ENCODE measurements at regions not wholly inside any gene's neighbourhood (a gene's known extent, or its start where the extent isn't known, plus 50 kb on each side); places are given as distances from the start of the nearest gene placed in this dataset.

DNA sequence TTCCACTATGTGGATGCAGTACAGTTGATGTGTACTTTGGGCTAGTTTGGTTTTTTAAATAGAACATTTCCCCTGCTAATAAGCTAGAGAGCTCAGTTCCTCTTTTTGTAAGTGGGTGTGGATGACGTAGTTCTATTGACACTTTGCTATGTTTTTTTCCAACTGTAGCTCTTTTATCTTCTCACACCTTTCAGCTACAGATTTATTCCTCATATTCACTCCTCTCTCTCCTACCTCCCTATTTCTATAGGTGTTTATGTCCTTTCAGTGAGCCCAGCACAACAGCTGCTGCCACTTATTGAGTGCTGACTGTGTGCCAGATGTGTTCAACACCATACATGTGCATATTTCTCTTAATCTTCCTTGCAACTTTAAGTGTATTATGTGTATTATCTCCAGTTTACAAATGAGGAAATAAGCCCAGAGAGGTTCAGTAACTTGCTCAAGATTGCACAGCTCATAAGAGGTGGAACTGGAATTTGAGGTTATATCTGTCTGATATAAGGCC is 215.7 kb downstream of the SEMA6A start:
- TF ChIP-seq, protein P1, sequence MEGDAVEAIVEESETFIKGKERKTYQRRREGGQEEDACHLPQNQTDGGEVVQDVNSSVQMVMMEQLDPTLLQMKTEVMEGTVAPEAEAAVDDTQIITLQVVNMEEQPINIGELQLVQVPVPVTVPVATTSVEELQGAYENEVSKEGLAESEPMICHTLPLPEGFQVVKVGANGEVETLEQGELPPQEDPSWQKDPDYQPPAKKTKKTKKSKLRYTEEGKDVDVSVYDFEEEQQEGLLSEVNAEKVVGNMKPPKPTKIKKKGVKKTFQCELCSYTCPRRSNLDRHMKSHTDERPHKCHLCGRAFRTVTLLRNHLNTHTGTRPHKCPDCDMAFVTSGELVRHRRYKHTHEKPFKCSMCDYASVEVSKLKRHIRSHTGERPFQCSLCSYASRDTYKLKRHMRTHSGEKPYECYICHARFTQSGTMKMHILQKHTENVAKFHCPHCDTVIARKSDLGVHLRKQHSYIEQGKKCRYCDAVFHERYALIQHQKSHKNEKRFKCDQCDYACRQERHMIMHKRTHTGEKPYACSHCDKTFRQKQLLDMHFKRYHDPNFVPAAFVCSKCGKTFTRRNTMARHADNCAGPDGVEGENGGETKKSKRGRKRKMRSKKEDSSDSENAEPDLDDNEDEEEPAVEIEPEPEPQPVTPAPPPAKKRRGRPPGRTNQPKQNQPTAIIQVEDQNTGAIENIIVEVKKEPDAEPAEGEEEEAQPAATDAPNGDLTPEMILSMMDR (IDR thresholded peaks at IDR 0.05; ENCODE audit: low read depth, low read length, missing control alignments): no peak

DNA sequence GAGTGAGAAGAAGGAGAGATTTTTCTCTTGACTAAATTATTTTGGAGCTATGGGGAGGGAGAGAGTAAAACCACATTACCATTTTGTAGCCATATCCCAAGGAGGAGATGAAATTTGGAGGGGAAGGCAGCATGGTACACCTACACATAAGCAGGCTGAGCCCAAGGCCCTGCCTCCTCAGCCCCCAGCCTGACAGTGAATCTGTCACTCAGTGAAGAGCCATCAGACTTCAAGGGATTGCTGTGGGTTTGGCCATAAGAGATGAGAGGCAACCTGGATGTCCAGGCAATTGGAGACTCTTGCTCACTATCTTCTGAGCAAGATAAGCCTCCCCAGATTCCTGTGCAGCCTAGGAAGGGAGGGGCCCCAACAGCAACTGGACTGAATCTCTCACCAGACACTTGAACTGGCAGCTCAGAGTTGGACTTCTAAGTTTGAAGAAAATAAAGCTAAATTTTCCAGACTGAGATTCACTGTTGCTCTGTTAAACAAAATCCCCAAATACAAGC is 216.6 kb downstream of the SEMA6A start:
- H3K4me3 ChIP-seq (ENCODE audit: low read depth, low read length): no peak overlapping the region
- TF ChIP-seq, protein P1 (IDR thresholded peaks at IDR 0.05; ENCODE audit: low read depth, low read length, missing control alignments): no peak
- no peak for DNase-seq (ENCODE audit: low read depth)

More for the DNA sequence above, 215.7 kb downstream of the SEMA6A start:
- no peak overlapping the region for H3K4me3 ChIP-seq (ENCODE audit: low read depth, low read length)
- DNase-seq (ENCODE audit: low read depth): peak; percentile 48

DNA sequence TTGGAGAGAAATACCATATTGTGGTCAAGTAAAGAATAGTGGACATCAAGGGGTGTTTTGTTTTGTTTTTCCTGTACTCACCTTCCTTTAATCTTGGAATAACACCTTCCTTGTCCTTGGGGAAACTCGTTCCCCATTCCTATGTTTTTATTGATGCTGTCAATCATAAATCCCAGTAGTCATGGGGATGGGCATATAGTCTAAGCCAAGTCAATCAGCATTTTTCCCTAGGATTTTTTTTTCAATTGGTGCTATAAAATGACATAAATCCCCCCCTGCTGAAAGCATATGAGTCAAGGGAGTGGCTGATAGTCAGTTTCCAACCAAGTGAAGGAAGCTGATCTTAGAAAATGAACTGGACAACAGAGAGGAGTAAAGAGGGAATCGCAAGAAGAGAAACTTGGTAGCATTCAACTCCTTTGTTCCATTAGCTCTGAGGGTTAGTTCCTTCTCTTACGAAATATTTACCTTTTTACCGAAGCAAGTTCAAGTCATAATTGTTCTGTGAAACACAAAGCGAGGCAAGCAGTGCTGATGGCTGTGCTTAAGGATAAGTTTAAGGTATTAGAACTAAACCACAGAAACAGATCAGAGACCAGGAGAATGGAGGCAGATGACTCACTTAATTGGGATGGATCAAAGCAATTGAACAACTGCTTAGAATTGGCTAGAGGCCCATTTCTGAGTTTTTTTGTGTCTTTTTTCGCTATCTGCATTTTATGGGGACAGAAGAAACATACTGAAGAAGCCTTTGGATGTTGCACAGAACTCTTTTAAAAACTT is 218.6 kb downstream of the SEMA6A start:
- TF ChIP-seq, protein P1 (IDR thresholded peaks at IDR 0.05; ENCODE audit: low read depth, low read length, missing control alignments): no peak
- no peak for DNase-seq (ENCODE audit: low read depth)
- H3K4me3 ChIP-seq (ENCODE audit: low read depth, low read length): no peak overlapping the region

DNA sequence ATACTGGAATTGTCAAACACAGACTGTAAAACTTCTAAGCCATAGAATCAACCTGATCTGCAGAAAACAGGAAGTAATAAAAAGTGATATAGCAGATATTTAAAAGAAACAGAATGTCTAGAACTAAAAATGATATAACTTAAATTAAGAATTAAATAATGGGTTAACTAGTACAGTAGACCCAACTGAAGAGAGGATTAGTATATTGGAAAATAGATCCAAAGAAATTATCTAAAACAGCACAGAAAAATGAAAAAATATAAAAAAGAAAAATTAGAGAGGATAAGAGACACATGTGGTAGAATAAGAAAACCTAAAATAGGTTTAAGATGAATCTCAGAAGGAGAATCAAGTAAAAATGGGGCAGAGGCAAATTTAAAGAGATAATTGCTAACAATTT is 219.9 kb downstream of the SEMA6A start:
- DNase-seq (ENCODE audit: low read depth): no peak
- no peak overlapping the region for H3K4me3 ChIP-seq (ENCODE audit: low read depth, low read length)
- TF ChIP-seq, protein P1 (IDR thresholded peaks at IDR 0.05; ENCODE audit: low read depth, low read length, missing control alignments): no peak

DNA sequence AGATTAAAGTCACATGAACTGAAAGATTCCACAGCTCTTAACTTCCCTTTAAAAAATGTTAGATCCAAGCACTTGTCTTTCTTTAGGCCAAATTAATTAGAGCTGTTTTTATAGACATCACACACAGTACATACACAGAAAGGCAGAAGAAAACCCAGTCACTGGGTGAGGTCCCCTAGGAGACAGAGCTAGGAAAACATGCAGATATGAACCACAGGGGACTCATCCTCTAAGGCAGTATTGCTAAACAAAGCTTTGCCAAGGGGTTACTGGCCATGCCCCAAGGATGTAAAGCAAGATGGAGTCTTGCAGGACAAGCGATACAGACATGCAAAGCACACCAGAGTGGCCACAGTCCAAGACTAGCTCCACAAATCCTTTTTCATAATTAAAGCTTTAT is 227.0 kb downstream of the SEMA6A start:
- TF ChIP-seq, protein P1 (IDR thresholded peaks at IDR 0.05; ENCODE audit: low read depth, low read length, missing control alignments): no peak
- H3K4me3 ChIP-seq (ENCODE audit: low read depth, low read length): no peak overlapping the region
- no peak for DNase-seq (ENCODE audit: low read depth)

DNA sequence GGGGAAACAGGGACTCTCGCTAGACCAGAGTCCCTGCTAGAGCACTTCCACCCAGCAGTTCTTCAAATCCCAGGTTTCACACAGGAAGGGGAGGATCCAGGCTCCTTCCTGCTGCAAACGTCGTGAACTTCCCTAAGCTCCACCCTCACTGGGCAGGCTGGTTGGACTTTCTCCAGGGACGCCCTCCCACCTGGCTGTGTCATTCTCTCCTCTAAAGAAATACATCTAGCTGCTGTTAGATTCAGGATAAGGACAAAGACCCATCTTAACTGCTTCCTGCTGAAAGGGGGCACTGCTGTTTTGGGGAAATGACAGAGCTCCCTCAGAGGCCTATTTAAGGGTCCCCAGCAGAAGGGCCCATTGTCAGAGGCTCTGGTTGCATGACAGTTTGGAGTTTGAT is 230.7 kb downstream of the SEMA6A start:
- DNase-seq (ENCODE audit: low read depth): no peak
- TF ChIP-seq, protein P1 (IDR thresholded peaks at IDR 0.05; ENCODE audit: low read depth, low read length, missing control alignments): no peak
- H3K4me3 ChIP-seq (ENCODE audit: low read depth, low read length): no peak overlapping the region

All from GM12864 (cell line).